ENCODE measurements at regions not wholly inside any gene's neighbourhood (a gene's known extent, or its start where the extent isn't known, plus 50 kb on each side); places are given as distances from the start of the nearest gene placed in this dataset.

DNA sequence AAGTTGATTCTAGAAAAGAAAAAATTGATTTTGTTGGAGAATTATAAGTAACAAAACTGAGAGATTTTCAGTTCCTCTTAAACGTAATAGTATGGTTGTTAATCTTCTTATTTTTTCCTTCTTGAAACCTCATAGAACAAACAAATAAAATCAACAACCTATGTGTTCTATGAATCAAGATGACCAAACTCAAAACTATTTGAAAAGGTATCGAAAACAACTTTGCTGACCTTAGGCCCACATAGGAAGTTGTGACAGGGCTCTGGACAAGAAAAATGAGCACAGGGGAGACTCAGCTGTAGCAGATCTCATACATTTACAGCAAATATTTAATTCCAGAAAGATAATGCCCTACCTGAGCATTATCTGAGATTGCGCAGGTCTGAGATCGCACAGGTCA, 169.4 kb upstream of the CCNH start (continued):
- TF ChIP-seq RCOR1 (IDR thresholded peaks at IDR 0.05; ENCODE audit: low read length) (no peak), EZH2phosphoT487 (IDR thresholded peaks at IDR 0.05; ENCODE audit: borderline replicate concordance, low read depth) (no peak), MEF2A (IDR thresholded peaks at IDR 0.05; ENCODE audit: borderline replicate concordance, low read depth) (no peak)
- TF ChIP-seq, protein P1, sequence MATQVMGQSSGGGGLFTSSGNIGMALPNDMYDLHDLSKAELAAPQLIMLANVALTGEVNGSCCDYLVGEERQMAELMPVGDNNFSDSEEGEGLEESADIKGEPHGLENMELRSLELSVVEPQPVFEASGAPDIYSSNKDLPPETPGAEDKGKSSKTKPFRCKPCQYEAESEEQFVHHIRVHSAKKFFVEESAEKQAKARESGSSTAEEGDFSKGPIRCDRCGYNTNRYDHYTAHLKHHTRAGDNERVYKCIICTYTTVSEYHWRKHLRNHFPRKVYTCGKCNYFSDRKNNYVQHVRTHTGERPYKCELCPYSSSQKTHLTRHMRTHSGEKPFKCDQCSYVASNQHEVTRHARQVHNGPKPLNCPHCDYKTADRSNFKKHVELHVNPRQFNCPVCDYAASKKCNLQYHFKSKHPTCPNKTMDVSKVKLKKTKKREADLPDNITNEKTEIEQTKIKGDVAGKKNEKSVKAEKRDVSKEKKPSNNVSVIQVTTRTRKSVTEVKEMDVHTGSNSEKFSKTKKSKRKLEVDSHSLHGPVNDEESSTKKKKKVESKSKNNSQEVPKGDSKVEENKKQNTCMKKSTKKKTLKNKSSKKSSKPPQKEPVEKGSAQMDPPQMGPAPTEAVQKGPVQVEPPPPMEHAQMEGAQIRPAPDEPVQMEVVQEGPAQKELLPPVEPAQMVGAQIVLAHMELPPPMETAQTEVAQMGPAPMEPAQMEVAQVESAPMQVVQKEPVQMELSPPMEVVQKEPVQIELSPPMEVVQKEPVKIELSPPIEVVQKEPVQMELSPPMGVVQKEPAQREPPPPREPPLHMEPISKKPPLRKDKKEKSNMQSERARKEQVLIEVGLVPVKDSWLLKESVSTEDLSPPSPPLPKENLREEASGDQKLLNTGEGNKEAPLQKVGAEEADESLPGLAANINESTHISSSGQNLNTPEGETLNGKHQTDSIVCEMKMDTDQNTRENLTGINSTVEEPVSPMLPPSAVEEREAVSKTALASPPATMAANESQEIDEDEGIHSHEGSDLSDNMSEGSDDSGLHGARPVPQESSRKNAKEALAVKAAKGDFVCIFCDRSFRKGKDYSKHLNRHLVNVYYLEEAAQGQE (IDR thresholded peaks at IDR 0.05; ENCODE audit: low read depth, low read length), result no peak

DNA sequence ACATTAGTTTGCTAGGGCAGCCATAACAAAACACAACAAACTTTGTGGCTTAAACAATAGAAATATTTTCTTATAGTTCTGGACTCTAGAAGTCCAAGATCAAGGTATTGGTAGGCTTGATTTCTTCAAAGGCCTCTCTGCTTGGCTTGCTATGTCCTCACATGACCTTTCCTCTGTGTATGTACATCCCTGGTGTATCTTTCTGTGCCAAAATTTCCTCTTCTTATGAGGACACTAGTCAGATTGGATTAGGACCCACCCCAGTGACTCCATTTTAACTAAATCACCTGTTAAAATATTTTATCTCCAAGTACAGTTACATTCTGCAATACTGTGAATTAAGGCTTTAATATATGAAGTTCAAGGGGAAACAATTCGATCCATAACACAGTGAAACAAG, 168.9 kb upstream of the CCNH start:
- no peak for DNase-seq
- H3K4me3 ChIP-seq (ENCODE audit: low read depth in 2 of 2, low read length in 1 of 2), result no peak overlapping the region
- no peaks in the 10 kb centered on the region for H3K36me3 ChIP-seq (replicated peaks in 1 of 2; ENCODE audit: control insufficient read depth in 1 of 2, insufficient read depth in 2 of 2, low read length in 1 of 2)
- no peaks in the 10 kb centered on the region for H3K9me2 ChIP-seq
- H3K9me3 ChIP-seq, result no peaks in the 10 kb centered on the region
- POLR2A ChIA-PET, result no interaction called here
- CTCF ChIA-PET, result interaction anchor here (1.1 kb wide), 1 partner anchor 1146 kb away, joined by 4 read pairs; no protein-coding TSS in a partner anchor
- H3K4me2 ChIP-seq, result no peak overlapping the region
- H4K20me1 ChIP-seq (ENCODE audit: insufficient read depth), result no peaks in the 10 kb centered on the region
- H3K27me3 ChIP-seq (ENCODE audit: insufficient read depth), result no peaks in the 10 kb centered on the region
- TF ChIP-seq, protein P2, sequence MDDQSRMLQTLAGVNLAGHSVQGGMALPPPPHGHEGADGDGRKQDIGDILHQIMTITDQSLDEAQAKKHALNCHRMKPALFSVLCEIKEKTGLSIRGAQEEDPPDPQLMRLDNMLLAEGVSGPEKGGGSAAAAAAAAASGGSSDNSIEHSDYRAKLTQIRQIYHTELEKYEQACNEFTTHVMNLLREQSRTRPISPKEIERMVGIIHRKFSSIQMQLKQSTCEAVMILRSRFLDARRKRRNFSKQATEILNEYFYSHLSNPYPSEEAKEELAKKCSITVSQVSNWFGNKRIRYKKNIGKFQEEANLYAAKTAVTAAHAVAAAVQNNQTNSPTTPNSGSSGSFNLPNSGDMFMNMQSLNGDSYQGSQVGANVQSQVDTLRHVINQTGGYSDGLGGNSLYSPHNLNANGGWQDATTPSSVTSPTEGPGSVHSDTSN (IDR thresholded peaks at IDR 0.05), result no peak
- TF ChIP-seq, protein P3, sequence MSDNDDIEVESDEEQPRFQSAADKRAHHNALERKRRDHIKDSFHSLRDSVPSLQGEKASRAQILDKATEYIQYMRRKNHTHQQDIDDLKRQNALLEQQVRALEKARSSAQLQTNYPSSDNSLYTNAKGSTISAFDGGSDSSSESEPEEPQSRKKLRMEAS (IDR thresholded peaks at IDR 0.05; ENCODE audit: low read depth), result no peak
- TF ChIP-seq EZH2phosphoT487 (IDR thresholded peaks at IDR 0.05; ENCODE audit: borderline replicate concordance, low read depth) (no peak), SIN3A (IDR thresholded peaks at IDR 0.05; ENCODE audit: borderline replicate concordance, low read depth, low read length) (no peak), SMC3 (IDR thresholded peaks at IDR 0.05; ENCODE audit: low read depth, low read length) (no peak), FOSL2 (IDR thresholded peaks at IDR 0.05; ENCODE audit: borderline replicate concordance, low read depth) (no peak)
- H3K27ac ChIP-seq (ENCODE audit: low read depth in 2 of 2, low read length in 1 of 2), result no peak overlapping the region
- 9% methylated on average over 1 of the region's 1 CpG for WGBS (ENCODE audit: low lambda C conversion rate)
- no peaks in the 10 kb centered on the region for H3K4me1 ChIP-seq (ENCODE audit: control insufficient read depth in 1 of 2, insufficient read depth in 2 of 2, low read depth in 1 of 2, low read length in 1 of 2)
- no peaks in the 10 kb centered on the region for H3F3A ChIP-seq (replicated peaks; ENCODE audit: insufficient read depth)
- H3K79me2 ChIP-seq (ENCODE audit: insufficient read depth), result no peaks in the 10 kb centered on the region
- H2AFZ ChIP-seq (ENCODE audit: low read depth), result no peak overlapping the region
- H3K9ac ChIP-seq, result no peak overlapping the region

DNA sequence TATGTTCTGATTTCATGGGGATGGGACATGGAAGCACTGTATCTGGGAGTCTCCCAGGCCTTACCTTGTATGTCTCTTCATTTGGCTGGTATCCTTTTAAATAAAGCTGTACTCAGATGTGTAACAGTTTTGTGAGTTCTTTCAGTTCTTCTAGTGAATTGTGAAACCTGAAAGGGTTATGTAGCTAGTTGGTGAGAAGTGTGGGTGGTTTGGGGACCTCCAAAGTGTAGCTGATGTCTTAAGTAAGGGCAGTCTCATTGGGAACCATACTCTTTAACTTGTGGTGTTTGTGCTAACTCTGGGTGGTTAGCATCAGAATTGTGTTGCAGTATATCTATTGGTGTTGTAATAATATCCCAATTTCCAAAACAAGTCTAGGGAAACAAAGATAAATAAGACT, 166.9 kb upstream of the CCNH start:
- H4K20me1 ChIP-seq (ENCODE audit: insufficient read depth), result no peaks in the 10 kb centered on the region
- no peaks in the 10 kb centered on the region for H3K79me2 ChIP-seq (ENCODE audit: insufficient read depth)
- H3K36me3 ChIP-seq (replicated peaks in 1 of 2; ENCODE audit: control insufficient read depth in 1 of 2, insufficient read depth in 2 of 2, low read length in 1 of 2), result no peaks in the 10 kb centered on the region
- CTCF ChIA-PET, result interaction anchor here (1.2 kb wide), 1 partner anchor 1111 kb away, joined by 4 read pairs; no protein-coding TSS in a partner anchor
- H3K4me1 ChIP-seq (ENCODE audit: control insufficient read depth in 1 of 2, insufficient read depth in 2 of 2, low read depth in 1 of 2, low read length in 1 of 2), result no peaks in the 10 kb centered on the region
- no peak overlapping the region for H3K4me3 ChIP-seq (ENCODE audit: low read depth in 2 of 2, low read length in 1 of 2)
- H3K9me2 ChIP-seq, result no peaks in the 10 kb centered on the region
- H3K4me2 ChIP-seq, result no peak overlapping the region
- H3F3A ChIP-seq (replicated peaks; ENCODE audit: insufficient read depth), result no peaks in the 10 kb centered on the region
- H2AFZ ChIP-seq (ENCODE audit: low read depth), result no peak overlapping the region
- TF ChIP-seq EP300 (IDR thresholded peaks at IDR 0.05; ENCODE audit: borderline replicate concordance in 1 of 2, low read depth in 1 of 2, low read length in 1 of 2), result no peak
- TF ChIP-seq FOXM1 (IDR thresholded peaks at IDR 0.05; ENCODE audit: low read depth), result no peak
- TF ChIP-seq TCF12 (IDR thresholded peaks at IDR 0.05), result no peak
- no peak for TF ChIP-seq GABPA (IDR thresholded peaks at IDR 0.05; ENCODE audit: low read depth)
- TF ChIP-seq TEAD4 (IDR thresholded peaks at IDR 0.05; ENCODE audit: borderline replicate concordance, insufficient read depth), result no peak
- no peak for TF ChIP-seq NRF1 (IDR thresholded peaks at IDR 0.05; ENCODE audit: low read depth, low read length)
- TF ChIP-seq SIN3A (IDR thresholded peaks at IDR 0.05; ENCODE audit: borderline replicate concordance, low read depth, low read length), result no peak
- no peak for TF ChIP-seq EZH2phosphoT487 (IDR thresholded peaks at IDR 0.05; ENCODE audit: borderline replicate concordance, low read depth)
- TF ChIP-seq, protein P1 (IDR thresholded peaks at IDR 0.05; ENCODE audit: low read depth, low read length), result no peak
- TF ChIP-seq FOSL2 (IDR thresholded peaks at IDR 0.05; ENCODE audit: borderline replicate concordance, low read depth), result no peak
- TF ChIP-seq, protein P3 (IDR thresholded peaks at IDR 0.05; ENCODE audit: low read depth), result no peak
- no peak for TF ChIP-seq RCOR1 (IDR thresholded peaks at IDR 0.05; ENCODE audit: low read length)
- no peak for TF ChIP-seq MXI1 (IDR thresholded peaks at IDR 0.05; ENCODE audit: low read depth, low read length)
- H3K9ac ChIP-seq, result no peak overlapping the region
- POLR2A ChIA-PET, result no interaction called here
- no peak for DNase-seq
- H3K9me3 ChIP-seq, result no peaks in the 10 kb centered on the region
- H3K27me3 ChIP-seq (ENCODE audit: insufficient read depth), result no peaks in the 10 kb centered on the region
- H3K27ac ChIP-seq (ENCODE audit: low read depth in 2 of 2, low read length in 1 of 2), result no peak overlapping the region

All from SK-N-SH (cell line).